Neural progenitor cell (in vitro differentiated cells): ENCODE measurements at regions not wholly inside any gene's neighbourhood (a gene's known extent, or its start where the extent isn't known, plus 50 kb on each side); places are given as distances from the start of the nearest gene placed in this dataset.
A peak's percentile ranks its signal among the peaks of the same experiment; 100 is the strongest.

ENCODE experiments used
- DNase-seq: peaks from one replicate; pipeline ENCODE4 v3.0.0-alpha.2; 2016; ENCODE audit warnings: low spot score
- H2AFZ ChIP-seq: fragments of 200-600 bp; sonication (generic); replicated peaks from 2 replicates; pipeline ENCODE4 v1.6.1; 2016; ENCODE audit warnings: antibody characterized with exemption
- H3F3A ChIP-seq: fragments of 200-600 bp; sonication (generic); 2 replicates; pipeline ENCODE4 v1.6.1; 2016; ENCODE audit warnings: antibody characterized with exemption, low read depth
- H3K27ac ChIP-seq: fragments of 200-600 bp; sonication (generic); 2 replicates; pipeline ENCODE4 v1.5.1; 2016; ENCODE audit warnings: mild to moderate bottlenecking
- H3K27me3 ChIP-seq: fragments of 200-600 bp; sonication (generic); 2 replicates; pipeline ENCODE4 v1.6.1; 2016; ENCODE audit warnings: mild to moderate bottlenecking, moderate library complexity
- H3K36me3 ChIP-seq: fragments of 200-600 bp; sonication (generic); 2 replicates; pipeline ENCODE4 v1.5.1; 2016
- H3K4me1 ChIP-seq: fragments of 200-600 bp; sonication (generic); 2 replicates; pipeline ENCODE4 v1.6.1; 2016; ENCODE audit warnings: mixed run types
- H3K4me2 ChIP-seq: fragments of 200-600 bp; sonication (generic); 2 replicates; pipeline ENCODE4 v1.6.1; 2016
- H3K4me3 ChIP-seq: fragments of 200-600 bp; sonication (generic); 2 replicates; pipeline ENCODE4 v1.5.1; 2016
- H3K79me2 ChIP-seq: fragments of 200-600 bp; sonication (generic); 2 replicates; pipeline ENCODE4 v1.6.1; 2016; ENCODE audit warnings: low read depth
- H3K9ac ChIP-seq: fragments of 200-600 bp; sonication (generic); 2 replicates; pipeline ENCODE4 v1.6.1; 2016
- H3K9me3 ChIP-seq: fragments of 200-600 bp; sonication (generic); 2 replicates; pipeline ENCODE4 v1.5.1; 2016; ENCODE audit warnings: low read depth
- H4K20me1 ChIP-seq: fragments of 200-600 bp; sonication (generic); 2 replicates; pipeline ENCODE4 v1.6.1; 2016; ENCODE audit warnings: low read depth
- H3K27ac Mint-ChIP-seq: 3 replicates; pipeline ENCODE4 v1.8.0; 2021; ENCODE audit warnings: mixed read lengths
- H3K27me3 Mint-ChIP-seq: 2 replicates; pipeline ENCODE4 v1.8.0; 2022; ENCODE audit warnings: low read depth, mild to moderate bottlenecking, inconsistent platforms, moderate library complexity, mixed read lengths; ENCODE audit not compliant: insufficient read depth
- H3K36me3 Mint-ChIP-seq: 3 replicates; pipeline ENCODE4 v1.8.0; 2021; ENCODE audit warnings: mixed read lengths
- H3K4me1 Mint-ChIP-seq: 3 replicates; pipeline ENCODE4 v1.8.0; 2021; ENCODE audit warnings: mixed read lengths
- H3K4me3 Mint-ChIP-seq: 3 replicates; pipeline ENCODE4 v1.8.0; 2021; ENCODE audit warnings: mild to moderate bottlenecking, moderate library complexity, mixed read lengths
- H3K9me3 Mint-ChIP-seq: 3 replicates; pipeline ENCODE4 v1.8.0; 2020; ENCODE audit warnings: mixed read lengths
- CTCF ChIP-seq: fragments of 200-600 bp; sonication (generic); IDR thresholded peaks from 2 replicates; pipeline ENCODE4 v1.5.1; 2017; ENCODE audit warnings: antibody characterized with exemption, mild to moderate bottlenecking
- EZH2 ChIP-seq: fragments of 200-600 bp; sonication (generic); IDR thresholded peaks from 2 replicates; pipeline ENCODE4 v1.6.1; 2017; ENCODE audit warnings: antibody characterized with exemption, mild to moderate bottlenecking, moderate library complexity
- EZH2phosphoT487 ChIP-seq: fragments of 200-600 bp; sonication (generic); IDR thresholded peaks from 2 replicates; pipeline ENCODE4 v1.6.1; 2017; ENCODE audit warnings: antibody characterized with exemption

- Mint-ChIP-seq H3K4me3 (no peak overlapping the region), H3K27me3 (no peaks in the 10 kb centered on the region), H3K9me3 (peaks cover 3% of the 10 kb centered on the region), H3K36me3 (no peaks in the 10 kb centered on the region), H3K27ac (no peak overlapping the region), H3K4me1 (peaks cover 24% of the 10 kb centered on the region)
- Histone ChIP-seq H3F3A (no peaks in the 10 kb centered on the region), H2AFZ (no peak overlapping the region), H3K9me3 (no peaks in the 10 kb centered on the region), H3K79me2 (no peaks in the 10 kb centered on the region), H3K4me1 (peaks cover 30% of the 10 kb centered on the region), H4K20me1 (no peaks in the 10 kb centered on the region), H3K36me3 (no peaks in the 10 kb centered on the region), H3K27ac (no peak overlapping the region), H3K4me3 (no peak overlapping the region), H3K4me2 (no peak overlapping the region), H3K27me3 (no peaks in the 10 kb centered on the region), H3K9ac (no peak overlapping the region)
- TF ChIP-seq CTCF (no peak), EZH2 (no peak), EZH2phosphoT487 (no peak)
- DNase-seq = no peak
Observed at GRCh38 chr2:221283896-221284545, 288.1 kb downstream of the EPHA4 start.

- H3K79me2 ChIP-seq = no peaks in the 10 kb centered on the region
- H3K9me3 ChIP-seq = no peaks in the 10 kb centered on the region
- H3K4me3 ChIP-seq = no peak overlapping the region
- no peak overlapping the region for H3K4me3 Mint-ChIP-seq
- peak overlapping the region; percentile 27 for H2AFZ ChIP-seq
- no peaks in the 10 kb centered on the region for H4K20me1 ChIP-seq
- H3K36me3 Mint-ChIP-seq = no peaks in the 10 kb centered on the region
- H3K36me3 ChIP-seq = no peaks in the 10 kb centered on the region
- H3K4me1 Mint-ChIP-seq = peaks cover 34% of the 10 kb centered on the region
- H3K27me3 Mint-ChIP-seq = no peaks in the 10 kb centered on the region
- H3K27ac ChIP-seq = no peak overlapping the region
- DNase-seq = no peak
- no peak overlapping the region for H3K4me2 ChIP-seq
- peaks cover 40% of the 10 kb centered on the region for H3K4me1 ChIP-seq
- H3K9ac ChIP-seq = no peak overlapping the region
- H3F3A ChIP-seq = peaks cover 6% of the 10 kb centered on the region
- TF ChIP-seq EZH2phosphoT487 (no peak), EZH2 (no peak), CTCF (no peak)
- H3K27me3 ChIP-seq = no peaks in the 10 kb centered on the region
- H3K9me3 Mint-ChIP-seq = peaks cover 3% of the 10 kb centered on the region
- H3K27ac Mint-ChIP-seq = no peak overlapping the region
Observed at GRCh38 chr2:221285148-221285547, 287.0 kb downstream of the EPHA4 start.

- no peak for DNase-seq
- Histone ChIP-seq H3K9me3 (no peaks in the 10 kb centered on the region), H2AFZ (no peak overlapping the region), H3K79me2 (no peaks in the 10 kb centered on the region), H3K9ac (no peak overlapping the region), H3K27me3 (no peaks in the 10 kb centered on the region), H3K4me3 (no peak overlapping the region), H3K4me1 (peaks cover 35% of the 10 kb centered on the region), H3K27ac (no peak overlapping the region), H3K4me2 (no peak overlapping the region), H3F3A (peaks cover 6% of the 10 kb centered on the region), H4K20me1 (no peaks in the 10 kb centered on the region), H3K36me3 (no peaks in the 10 kb centered on the region)
- TF ChIP-seq EZH2phosphoT487 = no peak
- TF ChIP-seq CTCF = no peak
- TF ChIP-seq EZH2 = no peak
- Mint-ChIP-seq H3K4me1 (peaks cover 29% of the 10 kb centered on the region), H3K9me3 (peaks cover 3% of the 10 kb centered on the region), H3K36me3 (no peaks in the 10 kb centered on the region), H3K27ac (no peak overlapping the region), H3K4me3 (no peak overlapping the region), H3K27me3 (no peaks in the 10 kb centered on the region)
Observed at GRCh38 chr2:221286406-221286805, 285.7 kb downstream of the EPHA4 start.
